ENCODE measurements at regions not wholly inside any gene's neighbourhood (a gene's known extent, or its start where the extent isn't known, plus 50 kb on each side); places are given as distances from the start of the nearest gene placed in this dataset.
"Not testable (repeated sequence)": the region's sequence is repeated elsewhere in the genome, so short reads cannot be mapped to it uniquely, and the experiment has no call there.

DNA sequence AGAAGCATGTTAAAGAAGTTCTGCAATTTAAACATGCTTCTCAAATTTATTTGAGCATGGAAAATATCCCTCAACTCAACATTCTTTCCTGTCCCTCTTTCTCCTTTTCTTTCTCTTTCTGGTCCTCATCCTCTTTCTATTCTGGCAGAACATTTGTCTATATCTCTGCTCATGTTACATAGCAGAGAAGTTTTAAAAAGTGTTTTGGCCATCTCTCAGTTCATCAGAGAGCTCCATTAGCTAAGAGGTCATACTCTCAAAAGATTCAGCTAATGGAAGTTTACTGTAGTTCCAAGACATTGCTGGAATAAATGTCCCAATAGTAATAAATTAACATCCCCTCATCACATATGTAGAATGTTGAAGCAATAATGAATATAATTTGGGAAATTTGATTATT, 53.5 kb downstream of the XCL2 start:
- DNase-seq: no peak

DNA sequence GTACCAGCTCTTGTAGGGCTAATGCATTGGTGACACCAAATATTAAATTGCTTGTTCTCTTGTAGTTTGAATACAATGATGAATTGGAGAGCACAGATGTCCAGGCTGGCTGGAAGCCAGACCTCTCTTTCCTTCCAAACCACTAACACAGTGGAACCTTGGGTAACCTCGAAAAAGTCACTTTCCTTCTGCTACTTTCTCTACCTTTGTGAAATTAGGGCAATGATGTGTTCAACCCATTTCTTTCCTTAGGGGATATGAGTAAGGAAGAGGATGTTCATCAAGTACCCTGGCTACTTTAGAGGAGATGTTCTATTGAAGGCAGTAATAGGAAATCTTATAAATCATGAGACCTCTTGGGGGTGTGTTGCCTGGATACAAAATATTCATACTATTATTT, 55.7 kb downstream of the XCL2 start:
- DNase-seq: no peak

DNA sequence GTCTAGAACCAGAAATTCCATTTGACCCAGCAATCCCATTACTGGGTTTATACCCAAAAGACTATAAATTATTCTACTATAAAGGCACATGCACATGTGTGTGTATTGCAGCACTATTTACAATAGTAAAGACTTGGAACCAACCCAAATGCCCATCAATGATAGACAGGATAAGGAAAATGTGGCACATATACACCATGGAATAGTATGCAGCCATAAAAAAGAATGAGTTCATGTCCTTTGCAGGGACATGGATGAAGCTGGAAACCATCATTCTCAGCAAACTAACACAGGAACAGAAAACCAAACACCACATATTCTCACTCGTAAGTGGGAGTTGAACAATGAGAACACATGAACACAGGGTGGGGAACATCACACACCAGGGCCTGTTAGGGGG, 57.0 kb downstream of the XCL2 start:
- DNase-seq: not testable (repeated sequence)

DNA sequence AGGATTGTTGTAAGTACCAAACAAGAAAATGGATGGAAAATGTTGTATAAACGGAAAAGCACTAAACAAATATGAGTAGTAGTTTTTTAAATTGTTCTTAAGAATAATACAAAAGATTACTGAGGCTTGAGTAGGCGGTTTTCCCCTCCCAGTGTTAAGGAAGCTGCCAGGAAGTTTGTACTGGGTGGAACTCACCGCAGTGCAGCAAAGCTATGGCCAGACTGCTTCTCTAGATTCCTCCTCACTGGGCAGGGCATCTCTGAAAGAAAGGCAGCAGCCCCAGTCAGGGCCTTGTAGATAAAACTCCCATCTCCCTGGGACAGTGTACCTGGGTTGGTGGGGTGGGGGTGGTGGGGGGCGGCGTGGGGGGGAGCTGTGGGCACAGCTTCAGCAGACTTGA, 58.7 kb downstream of the XCL2 start:
- no peak for DNase-seq

DNA sequence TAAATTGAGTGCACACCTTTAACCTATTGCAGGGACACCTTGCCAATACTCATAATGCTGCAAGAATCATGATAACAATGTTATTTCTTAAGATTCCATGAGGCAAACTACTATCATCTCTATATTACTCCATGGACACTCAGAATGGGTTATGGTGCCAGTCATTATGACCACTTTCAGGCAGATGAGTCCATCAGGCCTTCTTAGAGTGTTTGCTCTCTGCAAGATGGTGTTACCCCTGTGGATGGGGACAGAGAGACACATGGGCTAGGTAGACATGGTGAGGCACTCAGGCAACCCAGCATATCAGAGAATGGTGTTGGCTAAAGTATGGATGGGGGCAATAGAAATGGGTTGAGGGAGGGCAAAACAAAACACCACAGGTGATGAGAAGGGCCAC, 59.7 kb downstream of the XCL2 start:
- DNase-seq: no peak

DNA sequence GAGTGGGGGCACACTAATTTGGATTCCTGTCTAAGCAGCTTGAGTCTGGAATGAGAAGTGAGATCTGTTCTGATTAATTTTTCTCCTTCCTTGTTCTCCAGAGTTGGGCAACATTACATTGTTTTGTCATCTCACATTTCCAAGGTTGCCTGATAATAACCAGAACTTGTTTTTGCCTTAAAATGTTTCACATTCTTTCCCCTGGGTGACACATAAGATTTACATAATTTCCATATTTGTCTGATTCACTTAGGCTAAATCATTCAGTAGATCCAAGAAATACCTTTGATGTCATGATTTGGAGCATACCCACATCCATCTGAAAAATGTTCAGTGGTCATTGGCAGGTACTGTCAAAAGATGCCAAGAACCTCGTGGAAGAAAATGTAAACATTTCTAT, 60.3 kb downstream of the XCL2 start:
- no peak for DNase-seq

DNA sequence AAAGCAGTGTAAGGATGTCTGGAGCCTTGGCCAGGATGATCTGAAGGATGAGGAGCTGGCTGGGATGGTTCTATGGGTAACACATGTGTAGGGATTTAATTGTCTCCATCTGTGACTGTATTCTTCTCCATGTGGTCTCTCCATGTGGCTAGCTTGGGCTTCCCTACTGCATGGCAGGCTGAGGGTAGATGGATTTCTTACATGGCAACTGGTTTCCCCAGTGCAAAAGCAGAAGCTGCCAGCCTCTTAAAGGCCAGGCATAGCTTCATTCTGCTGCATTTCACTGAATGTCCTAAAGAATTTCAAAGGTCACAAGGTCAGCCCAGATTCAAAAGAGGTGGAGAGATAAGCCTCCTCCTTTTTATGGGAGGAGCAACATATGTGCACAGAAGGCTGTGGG, 61.7 kb downstream of the XCL2 start:
- DNase-seq: no peak

DNA sequence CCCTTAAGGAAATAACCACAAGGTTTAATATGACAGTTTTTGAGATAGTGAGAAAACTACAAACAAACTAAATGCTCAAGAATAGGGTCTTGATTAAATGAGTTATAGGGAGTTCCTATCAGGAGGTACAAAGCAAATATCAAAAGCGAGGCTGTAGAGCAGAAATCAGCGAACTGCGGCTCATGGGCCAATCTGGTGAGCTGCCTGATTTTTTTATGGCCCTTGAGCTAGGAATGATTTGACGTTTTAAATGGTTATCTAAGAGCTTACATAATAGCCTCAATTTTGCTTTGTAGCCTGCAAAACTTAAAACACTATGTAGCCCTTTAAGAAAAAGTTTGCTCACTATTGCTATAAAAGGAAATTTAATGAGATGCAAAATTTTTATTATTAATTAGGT, 62.2 kb downstream of the XCL2 start:
- no peak for DNase-seq

DNA sequence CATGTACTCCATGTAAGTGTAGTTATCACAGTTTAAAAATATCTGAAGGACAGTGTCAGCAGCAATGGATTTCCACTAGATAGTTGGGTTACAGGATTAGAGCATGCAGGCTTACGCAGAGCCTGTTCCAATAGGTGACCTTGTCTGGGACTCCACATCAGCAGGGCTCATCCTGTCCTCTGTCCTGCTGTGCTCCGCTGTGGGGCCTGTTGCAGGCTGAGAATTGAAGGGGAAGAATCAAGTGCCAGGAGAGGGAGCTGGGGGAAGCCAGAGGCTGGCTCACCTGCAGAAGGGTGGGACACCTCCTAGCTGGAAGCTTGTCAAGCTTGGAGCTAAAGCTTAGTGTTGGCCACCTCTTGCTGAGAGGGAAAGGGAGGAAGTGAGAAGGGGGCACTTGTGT, 62.8 kb downstream of the XCL2 start:
- DNase-seq: no peak

DNA sequence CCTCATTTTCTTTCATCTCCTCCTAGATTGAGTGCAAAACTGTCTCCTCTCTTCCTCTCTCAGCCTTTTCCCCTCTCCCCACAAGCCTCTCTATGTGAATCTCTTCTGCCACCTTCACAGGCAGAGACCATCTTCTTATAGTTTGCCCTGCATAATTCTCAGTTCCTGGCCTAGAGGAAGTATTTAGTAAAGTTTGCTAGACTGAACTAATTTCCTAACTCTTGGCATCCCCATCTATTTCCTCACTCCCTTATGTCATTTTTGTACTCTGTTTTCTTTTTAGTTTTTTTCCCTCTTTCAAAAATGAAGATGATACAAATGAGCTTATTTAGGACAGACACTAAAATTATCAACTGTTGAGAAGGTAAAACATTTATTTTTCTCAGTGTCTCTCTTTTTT, 66.0 kb downstream of the XCL2 start:
- no peak for DNase-seq

DNA sequence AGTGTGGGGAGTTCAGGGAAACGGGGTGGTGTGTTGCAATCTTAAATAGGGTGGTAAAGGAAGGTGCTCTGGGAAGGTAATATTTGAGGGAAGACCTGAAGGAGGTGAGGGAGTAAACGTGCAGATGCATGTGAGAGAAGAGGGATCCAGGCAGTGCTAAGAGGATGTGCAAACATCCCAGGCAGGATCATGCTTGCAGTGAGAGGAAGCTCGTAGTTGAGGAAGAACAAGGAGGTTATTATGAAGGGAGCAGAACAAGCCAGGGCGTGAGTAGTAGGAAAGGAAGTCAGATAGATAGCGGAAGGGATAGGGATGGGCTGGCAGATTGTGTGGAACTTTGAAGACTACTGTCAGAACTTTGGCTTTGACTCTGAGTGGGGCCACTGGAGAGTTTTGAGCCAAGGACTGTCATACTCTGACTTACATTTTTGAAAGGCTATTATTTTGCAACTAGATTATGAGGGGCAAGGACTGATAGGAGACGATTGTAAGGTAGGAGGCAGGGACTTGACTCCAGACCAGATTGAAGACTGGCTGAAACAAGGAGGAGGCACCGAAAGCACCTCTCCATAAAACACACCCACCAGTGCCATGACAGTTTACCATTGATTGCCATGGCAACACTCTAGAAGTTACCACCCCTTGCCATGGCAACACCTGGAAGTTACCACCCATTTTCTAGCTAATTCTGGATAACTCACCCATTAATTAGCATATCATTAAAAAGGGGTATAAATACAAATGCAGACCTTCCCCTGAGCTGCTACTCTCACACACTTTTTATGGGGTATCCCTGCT, 67.0 kb downstream of the XCL2 start:
- no peak for DNase-seq

DNA sequence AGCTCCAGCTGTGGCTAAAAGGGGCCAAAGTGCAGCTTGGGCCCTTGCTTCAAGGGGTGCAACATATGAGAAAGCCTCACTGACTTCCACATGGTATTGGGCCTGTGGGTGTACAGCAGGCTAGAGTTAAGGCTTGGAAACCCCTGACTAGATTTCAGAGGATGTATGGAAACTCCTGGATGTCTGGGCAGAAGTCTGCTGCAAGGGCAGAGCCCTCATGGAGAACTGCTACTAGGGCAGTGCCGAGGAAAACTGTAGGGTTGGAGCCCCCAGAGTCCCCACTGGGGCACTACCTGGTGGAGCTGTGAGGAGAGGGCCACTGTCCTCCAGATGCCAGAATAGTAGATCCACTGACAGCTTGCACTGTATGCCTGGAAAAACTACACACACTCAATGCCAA, 69.5 kb downstream of the XCL2 start:
- DNase-seq: no peak

DNA sequence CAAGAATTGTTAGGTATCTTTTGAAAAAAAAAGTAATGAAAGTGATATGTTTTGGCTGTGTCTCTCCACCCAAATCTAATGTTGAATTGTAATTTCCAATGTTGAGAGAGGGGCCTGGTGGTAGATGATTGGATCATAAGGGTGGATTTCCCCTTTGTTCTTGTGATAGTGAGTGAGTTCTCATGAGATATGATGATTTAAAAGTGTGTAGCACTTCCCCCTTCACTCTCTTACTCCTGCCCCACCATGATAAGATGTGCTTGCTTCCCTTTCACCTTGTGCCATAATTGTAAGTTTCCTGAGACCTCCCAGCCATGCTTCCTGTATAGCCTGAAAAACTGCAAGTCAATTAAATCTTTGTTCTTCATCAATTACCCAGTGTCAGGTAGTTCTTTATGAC, 70.7 kb downstream of the XCL2 start:
- no peak for DNase-seq

DNA sequence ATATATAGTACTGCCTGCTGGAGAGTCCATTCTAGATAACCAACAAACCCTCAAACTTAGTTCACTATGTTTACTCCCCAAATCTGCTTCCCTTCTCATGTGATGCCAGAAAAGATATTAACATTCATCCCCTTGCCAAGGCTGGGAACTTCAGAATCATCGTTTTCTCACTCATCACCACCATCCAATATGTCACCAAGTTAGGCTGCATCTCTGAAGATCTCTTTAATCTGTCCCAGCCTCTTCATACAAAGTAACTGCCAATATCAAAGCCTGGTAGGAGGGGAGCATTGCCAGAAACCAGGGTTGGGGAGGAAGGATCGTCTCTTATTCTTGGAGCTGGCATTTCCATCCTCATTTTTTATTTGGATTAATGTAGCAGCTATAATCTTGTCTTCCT, 71.6 kb downstream of the XCL2 start:
- DNase-seq: no peak

DNA sequence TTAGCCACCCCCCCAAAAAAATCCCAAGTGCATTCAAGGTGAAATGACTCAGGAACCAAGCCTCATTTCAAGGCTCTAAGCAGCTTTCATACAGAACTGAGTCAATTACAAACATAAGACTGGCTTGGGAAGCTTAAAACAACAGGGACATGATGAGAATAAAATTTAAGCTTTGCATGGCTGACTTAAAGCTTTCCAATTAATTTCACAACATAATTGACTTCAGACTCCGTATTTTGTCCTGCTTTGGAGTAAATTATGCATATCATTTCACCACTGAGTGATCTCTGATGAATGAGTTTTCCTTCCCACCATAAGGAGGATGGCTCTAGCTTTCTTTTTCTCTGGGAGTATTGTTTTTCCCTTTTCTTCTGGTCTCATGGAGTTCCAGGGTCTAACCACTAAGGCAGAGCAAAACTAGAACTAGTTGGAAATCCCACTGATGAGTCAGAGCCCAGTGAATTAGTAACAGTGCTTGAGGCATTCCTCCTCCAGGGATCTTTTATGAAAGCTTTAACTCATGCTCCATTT, 72.8 kb downstream of the XCL2 start:
- peak; percentile 16 for DNase-seq

DNA sequence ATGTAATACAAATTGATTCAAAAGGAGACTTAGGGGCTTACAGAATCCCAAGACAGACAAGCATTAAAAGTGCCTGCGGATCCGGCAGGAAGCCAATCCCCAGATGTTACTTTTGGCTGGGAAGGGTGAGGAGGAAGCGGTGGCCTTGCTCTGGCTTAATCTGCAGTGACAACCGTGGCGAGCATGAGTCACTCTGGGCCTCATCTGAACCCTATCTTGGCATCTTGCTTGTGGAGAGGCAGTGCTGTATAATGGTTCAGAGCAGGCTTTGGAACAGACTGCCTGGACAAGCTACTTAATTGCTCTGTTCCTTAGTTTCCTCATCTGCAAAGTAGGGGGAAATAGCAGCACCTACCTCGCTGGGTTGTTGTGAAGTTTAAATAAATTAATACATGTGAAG, 74.1 kb downstream of the XCL2 start:
- peak; percentile 64 for DNase-seq

DNA sequence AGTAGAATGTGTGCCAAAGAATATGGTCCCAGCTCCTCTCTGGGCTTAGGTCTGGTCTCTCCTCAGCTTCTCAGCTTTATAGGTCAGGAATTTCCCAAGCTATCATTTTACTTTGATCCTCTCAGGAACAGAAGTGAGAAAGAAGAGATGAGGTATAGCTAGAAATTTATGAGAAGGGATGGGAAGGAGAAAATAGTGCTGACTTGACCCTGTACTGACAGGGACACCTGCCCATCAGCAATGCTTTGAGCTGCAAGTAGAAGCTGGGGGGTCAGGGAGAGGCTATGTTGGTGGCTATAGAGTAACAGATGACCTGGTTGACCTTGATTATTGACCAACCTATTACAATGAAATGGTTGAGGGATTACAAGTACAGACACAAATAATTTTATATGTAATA, 75.0 kb downstream of the XCL2 start:
- no peak for DNase-seq

DNA sequence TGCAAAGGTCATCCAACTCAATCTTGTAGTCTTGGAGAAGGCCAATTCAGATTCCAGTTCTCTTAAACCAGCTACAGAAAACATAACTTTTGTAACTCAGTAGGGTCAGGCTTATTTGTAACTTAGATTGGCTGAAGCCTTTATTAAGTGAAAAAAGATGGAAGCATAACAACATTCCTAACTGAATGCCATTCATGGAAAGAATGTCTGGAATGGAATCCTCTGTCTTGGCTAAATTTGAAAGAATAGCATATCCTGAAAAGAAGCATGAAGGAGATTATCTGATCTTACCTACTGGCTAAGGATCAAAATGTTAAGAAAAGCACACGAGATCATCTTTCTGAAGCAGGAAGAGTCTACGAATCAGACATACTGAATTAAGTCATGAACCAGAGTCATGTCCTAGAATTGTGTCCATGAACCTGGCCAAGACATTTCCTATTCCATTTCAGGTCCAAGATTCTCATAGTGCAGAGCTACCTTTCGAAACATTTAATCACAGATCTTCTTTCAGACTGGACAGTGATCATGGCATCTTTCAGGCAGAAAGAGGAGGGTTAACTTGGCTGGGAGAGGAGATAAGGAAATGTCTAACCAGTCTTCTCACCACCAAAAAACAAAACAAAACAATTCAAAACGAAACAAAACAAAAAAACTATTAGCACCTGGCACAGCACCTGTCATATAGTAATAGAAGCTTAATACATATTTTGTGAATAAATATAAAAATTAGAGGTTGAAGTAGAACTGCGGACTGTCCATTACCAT, 75.6 kb downstream of the XCL2 start:
- no peak for DNase-seq

DNA sequence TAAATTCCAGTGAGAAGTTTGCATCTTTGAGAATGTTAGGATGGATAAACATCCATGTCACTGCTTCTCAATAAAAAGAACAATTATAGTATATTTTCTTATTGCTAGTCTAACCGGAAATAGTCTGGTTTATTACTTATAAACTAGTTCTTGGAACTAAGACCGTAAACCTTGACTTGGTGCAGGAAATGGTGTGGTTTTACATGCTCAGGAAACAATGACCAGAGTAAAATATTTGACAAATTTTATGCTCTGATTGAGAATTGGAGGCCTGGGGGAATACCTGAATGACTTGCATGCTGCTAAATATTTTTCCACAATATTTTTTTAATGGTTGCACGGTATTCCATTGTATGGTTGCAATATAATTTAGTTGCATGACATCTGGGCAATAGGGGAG, 76.3 kb downstream of the XCL2 start:
- peak; percentile 66 for DNase-seq

DNA sequence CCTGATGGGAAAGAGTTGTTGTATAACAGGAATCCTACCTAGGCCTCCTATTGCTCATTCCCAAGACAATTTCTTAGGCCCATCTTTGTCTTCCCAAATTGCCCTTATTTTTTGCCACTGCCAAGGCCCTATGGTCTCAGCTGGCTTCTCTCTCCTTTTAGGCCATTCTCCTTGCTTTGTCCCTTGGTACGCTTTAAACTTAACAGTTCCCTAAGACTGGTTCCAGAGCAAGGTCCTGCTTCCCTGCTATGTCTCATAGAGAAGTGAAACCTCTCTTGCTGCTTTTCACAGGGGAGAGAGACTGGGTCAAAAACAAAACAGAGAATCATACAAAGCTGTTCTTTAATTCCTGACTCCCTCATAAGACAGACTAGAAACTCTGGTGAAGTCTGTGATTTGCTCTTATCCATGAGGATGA, 77.1 kb downstream of the XCL2 start:
- DNase-seq: no peak

DNA sequence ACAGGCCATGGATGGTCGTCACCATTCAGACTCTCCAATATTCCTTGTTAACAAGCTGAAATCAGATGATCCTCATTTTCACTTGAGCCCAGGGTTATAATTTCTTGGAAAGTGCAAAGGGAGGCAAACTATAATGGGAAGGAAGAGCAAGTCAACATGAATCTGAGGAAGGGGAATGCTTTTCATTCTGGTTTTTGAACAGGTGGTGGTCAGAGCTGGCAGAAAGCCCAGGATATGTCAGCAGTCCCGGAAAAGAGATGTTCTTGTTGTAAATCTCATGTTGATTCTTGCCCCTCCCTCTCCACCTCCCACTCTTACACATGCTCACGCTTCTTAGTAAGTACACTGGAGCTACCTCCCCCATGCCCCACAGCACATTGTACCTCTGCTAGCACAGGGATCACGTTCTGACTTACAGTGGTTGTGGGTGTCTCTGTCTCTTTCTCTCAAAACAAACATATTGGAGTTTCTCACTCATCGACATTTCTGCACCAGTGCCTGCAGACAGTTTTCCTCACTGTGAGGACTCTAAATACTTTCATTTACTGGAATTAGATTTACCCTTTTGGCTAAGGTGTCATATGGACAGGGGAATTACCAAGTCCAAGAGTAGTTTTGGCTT, 77.6 kb downstream of the XCL2 start:
- DNase-seq: peak; percentile 74

DNA sequence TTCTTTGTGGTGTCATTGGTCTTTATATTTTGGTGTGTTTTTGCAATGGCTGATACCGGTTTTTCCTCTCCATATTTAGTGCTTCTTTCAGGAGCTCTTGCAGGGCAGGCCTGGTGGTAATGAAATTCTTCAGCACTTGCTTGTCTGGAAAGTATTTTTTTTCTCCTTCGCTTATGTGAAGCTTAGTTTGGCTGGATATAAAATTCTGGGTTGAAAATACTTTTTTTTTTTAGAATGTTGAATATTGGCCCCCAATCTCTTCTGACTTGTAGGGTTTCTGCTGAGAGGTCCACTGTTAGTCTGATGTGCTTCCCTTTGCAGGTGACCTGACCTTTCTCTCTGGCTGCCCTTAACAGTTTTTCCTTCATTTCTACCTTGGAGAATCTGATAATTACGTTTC, 82.7 kb downstream of the XCL2 start:
- DNase-seq: not testable (repeated sequence)

DNA sequence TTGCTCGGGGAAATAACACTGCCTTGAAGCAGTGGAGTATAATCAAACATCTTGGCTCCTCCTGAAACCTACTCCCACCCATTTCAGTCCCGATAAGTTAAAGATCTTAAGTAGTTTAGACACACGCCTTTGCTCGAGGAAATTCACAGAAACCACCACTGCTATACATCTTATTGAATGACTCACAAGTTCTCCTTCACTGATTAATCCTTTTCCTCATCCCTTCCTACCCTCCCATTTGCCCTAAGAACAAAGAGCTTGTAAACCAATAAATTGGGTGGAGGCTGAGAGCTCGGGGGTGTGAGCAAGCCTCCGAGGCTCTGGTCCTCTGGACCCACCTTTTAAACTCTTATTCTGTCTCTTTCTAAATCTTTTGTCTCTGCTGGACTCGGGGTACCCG, 86.5 kb downstream of the XCL2 start:
- DNase-seq: not testable (repeated sequence)

DNA sequence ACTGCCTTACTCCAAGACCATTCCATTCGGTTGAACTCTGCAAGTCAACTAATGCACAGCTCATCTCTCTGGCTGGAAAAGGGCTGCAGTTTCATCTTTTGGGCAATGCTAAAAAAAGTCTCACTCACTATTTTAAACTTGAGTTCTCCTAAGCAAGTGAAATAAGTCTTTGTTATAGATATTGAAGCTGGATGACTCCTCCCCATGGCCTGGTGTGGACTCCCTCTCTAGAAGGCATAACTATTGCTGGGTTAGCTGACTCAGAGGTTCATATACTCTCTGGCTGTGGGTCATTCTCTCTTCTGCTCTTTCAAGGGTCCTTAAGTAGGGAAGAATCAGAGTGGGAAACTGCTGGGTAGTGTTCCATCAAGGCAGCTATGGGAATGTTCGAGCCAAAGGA, 88.0 kb downstream of the XCL2 start:
- no peak for DNase-seq

All from activated CD4-positive, alpha-beta T cell treated with anti-CD3 and anti-CD28 coated beads, Interleukin-2, Interleukin-6, amounts not matched to agents 100 ng/mL and 50 ng/mL, durations not matched to agents 16 hours and 8 hours (primary cell).